ENCODE measurements at regions not wholly inside any gene's neighbourhood (a gene's known extent, or its start where the extent isn't known, plus 50 kb on each side); places are given as distances from the start of the nearest gene placed in this dataset.
"Not testable (repeated sequence)": the region's sequence is repeated elsewhere in the genome, so short reads cannot be mapped to it uniquely, and the experiment has no call there.

GRCh38 chr4:4021161-4021560 lies 205.6 kb downstream of the OTOP1 start:
- not testable (repeated sequence) for DNase-seq (ENCODE audit: low read depth in 3 of 3, low spot score in 2 of 3)

- DNase-seq (ENCODE audit: low read depth in 3 of 3, low spot score in 2 of 3): not testable (repeated sequence)
Measured at GRCh38 chr4:4026708-4027107, 200.0 kb downstream of the OTOP1 start.

- not testable (repeated sequence) for DNase-seq (ENCODE audit: low read depth in 3 of 3, low spot score in 2 of 3)
Measured at GRCh38 chr4:4028752-4029151, 198.0 kb downstream of the OTOP1 start.

GRCh38 chr4:4030509-4030908 lies 196.2 kb downstream of the OTOP1 start:
- DNase-seq (ENCODE audit: low read depth in 3 of 3, low spot score in 2 of 3): not testable (repeated sequence)

GRCh38 chr4:4031446-4032135 lies 195.1 kb downstream of the OTOP1 start:
- not testable (repeated sequence) for DNase-seq (ENCODE audit: low read depth in 3 of 3, low spot score in 2 of 3)

- not testable (repeated sequence) for DNase-seq (ENCODE audit: low read depth in 3 of 3, low spot score in 2 of 3)
Measured at GRCh38 chr4:4032364-4032763, 194.4 kb downstream of the OTOP1 start.

GRCh38 chr4:4032801-4033605 lies 193.7 kb downstream of the OTOP1 start:
- not testable (repeated sequence) for DNase-seq (ENCODE audit: low read depth in 3 of 3, low spot score in 2 of 3)

GRCh38 chr4:4037399-4038138 lies 189.2 kb downstream of the OTOP1 start:
- not testable (repeated sequence) for DNase-seq (ENCODE audit: low read depth in 3 of 3, low spot score in 2 of 3)

GRCh38 chr4:4045823-4046222 lies 180.9 kb downstream of the OTOP1 start:
- DNase-seq (ENCODE audit: low read depth in 3 of 3, low spot score in 2 of 3): not testable (repeated sequence)

GRCh38 chr4:4046686-4047085 lies 180.0 kb downstream of the OTOP1 start:
- not testable (repeated sequence) for DNase-seq (ENCODE audit: low read depth in 3 of 3, low spot score in 2 of 3)

GRCh38 chr4:4047202-4047601 lies 179.5 kb downstream of the OTOP1 start:
- DNase-seq (ENCODE audit: low read depth in 3 of 3, low spot score in 2 of 3): not testable (repeated sequence)

- not testable (repeated sequence) for DNase-seq (ENCODE audit: low read depth in 3 of 3, low spot score in 2 of 3)
Measured at GRCh38 chr4:4048227-4048626, 178.5 kb downstream of the OTOP1 start.

GRCh38 chr4:4050781-4051180 lies 175.9 kb downstream of the OTOP1 start:
- DNase-seq (ENCODE audit: low read depth in 3 of 3, low spot score in 2 of 3): not testable (repeated sequence)

- not testable (repeated sequence) for DNase-seq (ENCODE audit: low read depth in 3 of 3, low spot score in 2 of 3)
Measured at GRCh38 chr4:4052933-4053332, 173.8 kb downstream of the OTOP1 start.

GRCh38 chr4:4057226-4057625 lies 169.5 kb downstream of the OTOP1 start:
- DNase-seq (ENCODE audit: low read depth in 3 of 3, low spot score in 2 of 3): not testable (repeated sequence)

- DNase-seq (ENCODE audit: low read depth in 3 of 3, low spot score in 2 of 3): not testable (repeated sequence)
Measured at GRCh38 chr4:4084171-4084570, 142.6 kb downstream of the OTOP1 start.

- DNase-seq (ENCODE audit: low read depth in 3 of 3, low spot score in 2 of 3): not testable (repeated sequence)
Measured at GRCh38 chr4:4089716-4090419, 136.9 kb downstream of the OTOP1 start.

GRCh38 chr4:4090720-4091119 lies 136.0 kb downstream of the OTOP1 start:
- DNase-seq (ENCODE audit: low read depth in 3 of 3, low spot score in 2 of 3): not testable (repeated sequence)

GRCh38 chr4:4092159-4092558 lies 134.6 kb downstream of the OTOP1 start:
- not testable (repeated sequence) for DNase-seq (ENCODE audit: low read depth in 3 of 3, low spot score in 2 of 3)

- DNase-seq (ENCODE audit: low read depth in 3 of 3, low spot score in 2 of 3): not testable (repeated sequence)
Measured at GRCh38 chr4:4099610-4100009, 127.1 kb downstream of the OTOP1 start.

All from right renal cortex interstitium (tissue), 3 donors.